ENCODE measurements at regions not wholly inside any gene's neighbourhood (a gene's known extent, or its start where the extent isn't known, plus 50 kb on each side); places are given as distances from the start of the nearest gene placed in this dataset.

- H3K27ac Mint-ChIP-seq (ENCODE audit: unreplicated experiment), result no peak overlapping the region
- TF ChIP-seq, protein P1, sequence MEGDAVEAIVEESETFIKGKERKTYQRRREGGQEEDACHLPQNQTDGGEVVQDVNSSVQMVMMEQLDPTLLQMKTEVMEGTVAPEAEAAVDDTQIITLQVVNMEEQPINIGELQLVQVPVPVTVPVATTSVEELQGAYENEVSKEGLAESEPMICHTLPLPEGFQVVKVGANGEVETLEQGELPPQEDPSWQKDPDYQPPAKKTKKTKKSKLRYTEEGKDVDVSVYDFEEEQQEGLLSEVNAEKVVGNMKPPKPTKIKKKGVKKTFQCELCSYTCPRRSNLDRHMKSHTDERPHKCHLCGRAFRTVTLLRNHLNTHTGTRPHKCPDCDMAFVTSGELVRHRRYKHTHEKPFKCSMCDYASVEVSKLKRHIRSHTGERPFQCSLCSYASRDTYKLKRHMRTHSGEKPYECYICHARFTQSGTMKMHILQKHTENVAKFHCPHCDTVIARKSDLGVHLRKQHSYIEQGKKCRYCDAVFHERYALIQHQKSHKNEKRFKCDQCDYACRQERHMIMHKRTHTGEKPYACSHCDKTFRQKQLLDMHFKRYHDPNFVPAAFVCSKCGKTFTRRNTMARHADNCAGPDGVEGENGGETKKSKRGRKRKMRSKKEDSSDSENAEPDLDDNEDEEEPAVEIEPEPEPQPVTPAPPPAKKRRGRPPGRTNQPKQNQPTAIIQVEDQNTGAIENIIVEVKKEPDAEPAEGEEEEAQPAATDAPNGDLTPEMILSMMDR (IDR thresholded peaks at IDR 0.05; ENCODE audit: unreplicated experiment), result no peak
- no peak for DNase-seq
- no peaks in the 10 kb centered on the region for H3K9me3 Mint-ChIP-seq (ENCODE audit: low read depth, unreplicated experiment)
- no TSS peak for BruUV-seq (replicated peaks)
- H3K4me1 Mint-ChIP-seq (ENCODE audit: low read depth, unreplicated experiment), result no peaks in the 10 kb centered on the region
- CTCF ChIA-PET, result no interaction called here
- no peak overlapping the region for H3K4me3 Mint-ChIP-seq (ENCODE audit: low read depth, unreplicated experiment)
- no peaks in the 10 kb centered on the region for H3K27me3 Mint-ChIP-seq (ENCODE audit: unreplicated experiment)
- no peaks in the 10 kb centered on the region for H3K36me3 Mint-ChIP-seq (ENCODE audit: insufficient read depth, unreplicated experiment)
- intact Hi-C loops (cut with micrococcal nuclease; ENCODE audit: unreplicated experiment), result no loop called here
These were observed 268.6 kb upstream of the IGFBP7 start for GRCh38 chr4:57378766-57379165.

DNA sequence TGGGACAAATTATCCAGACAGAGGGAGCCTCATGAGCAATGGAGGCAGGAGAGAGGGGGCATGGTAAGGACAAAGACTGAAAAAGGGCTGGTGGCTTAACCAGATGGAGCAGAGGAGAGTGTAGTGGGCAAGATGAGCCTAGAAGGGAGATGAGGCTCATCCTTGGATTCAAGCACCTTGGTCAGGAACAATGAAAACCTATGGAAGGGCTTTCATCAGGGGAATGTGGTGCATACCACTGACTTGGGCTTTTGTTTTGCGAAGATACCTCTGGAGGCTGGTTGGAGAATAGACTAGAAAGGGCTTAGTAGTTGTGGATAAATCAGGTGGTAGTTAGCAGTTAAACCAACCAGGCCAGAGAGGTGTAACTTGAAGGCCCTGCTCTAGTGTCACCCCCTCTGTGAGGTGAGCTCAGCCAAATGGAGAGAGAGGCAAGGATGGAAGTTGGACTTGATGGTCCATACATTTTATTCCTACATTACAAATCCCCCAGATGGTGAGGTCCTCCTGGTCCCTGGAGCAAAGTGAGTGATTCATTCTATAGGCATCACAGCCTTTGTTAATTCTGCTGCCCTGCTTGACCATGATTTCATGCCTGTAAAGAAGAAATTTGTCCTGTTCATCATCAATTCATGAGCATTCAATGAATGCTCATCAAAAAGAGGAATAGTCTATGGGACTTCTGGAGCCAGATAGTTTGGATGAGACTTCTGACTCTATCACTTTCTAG is 264.8 kb upstream of the IGFBP7 start:
- no TSS peak for BruUV-seq (replicated peaks)
- no peak overlapping the region for H3K4me3 Mint-ChIP-seq (ENCODE audit: low read depth, unreplicated experiment)
- CTCF ChIA-PET, result no interaction called here
- H3K27ac Mint-ChIP-seq (ENCODE audit: unreplicated experiment), result no peak overlapping the region
- TF ChIP-seq, protein P1 (IDR thresholded peaks at IDR 0.05; ENCODE audit: unreplicated experiment), result no peak
- no peak for DNase-seq
- no peaks in the 10 kb centered on the region for H3K9me3 Mint-ChIP-seq (ENCODE audit: low read depth, unreplicated experiment)
- no peaks in the 10 kb centered on the region for H3K4me1 Mint-ChIP-seq (ENCODE audit: low read depth, unreplicated experiment)
- no peaks in the 10 kb centered on the region for H3K36me3 Mint-ChIP-seq (ENCODE audit: insufficient read depth, unreplicated experiment)
- intact Hi-C loops (cut with micrococcal nuclease; ENCODE audit: unreplicated experiment), result no loop called here
- peaks cover 9% of the 10 kb centered on the region for H3K27me3 Mint-ChIP-seq (ENCODE audit: unreplicated experiment)

DNA sequence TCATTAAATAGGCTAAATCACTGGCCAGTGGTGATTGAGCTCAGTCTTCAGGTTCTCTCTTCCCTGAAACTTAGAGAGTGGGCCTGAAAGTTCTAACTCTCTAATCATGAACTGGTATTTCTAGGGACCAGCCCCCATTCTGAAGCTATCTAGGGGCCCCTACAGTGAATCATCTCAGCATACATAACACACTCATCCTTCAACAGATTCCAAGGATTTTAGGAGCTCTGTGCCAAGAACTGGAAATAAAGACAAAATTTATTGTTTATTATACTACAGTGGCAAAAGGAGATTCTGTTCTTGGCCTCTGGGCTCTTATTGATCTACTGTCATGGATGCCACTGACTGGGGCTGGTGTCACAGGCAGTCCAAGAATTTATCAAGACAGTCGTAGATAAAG is 263.8 kb upstream of the IGFBP7 start:
- DNase-seq, result no peak
- H3K27ac Mint-ChIP-seq (ENCODE audit: unreplicated experiment), result no peak overlapping the region
- no peaks in the 10 kb centered on the region for H3K9me3 Mint-ChIP-seq (ENCODE audit: low read depth, unreplicated experiment)
- H3K36me3 Mint-ChIP-seq (ENCODE audit: insufficient read depth, unreplicated experiment), result no peaks in the 10 kb centered on the region
- intact Hi-C loops (cut with micrococcal nuclease; ENCODE audit: unreplicated experiment), result no loop called here
- CTCF ChIA-PET, result no interaction called here
- no TSS peak for BruUV-seq (replicated peaks)
- H3K27me3 Mint-ChIP-seq (ENCODE audit: unreplicated experiment), result peaks cover 9% of the 10 kb centered on the region
- TF ChIP-seq, protein P1 (IDR thresholded peaks at IDR 0.05; ENCODE audit: unreplicated experiment), result no peak
- H3K4me3 Mint-ChIP-seq (ENCODE audit: low read depth, unreplicated experiment), result no peak overlapping the region
- no peaks in the 10 kb centered on the region for H3K4me1 Mint-ChIP-seq (ENCODE audit: low read depth, unreplicated experiment)

DNA sequence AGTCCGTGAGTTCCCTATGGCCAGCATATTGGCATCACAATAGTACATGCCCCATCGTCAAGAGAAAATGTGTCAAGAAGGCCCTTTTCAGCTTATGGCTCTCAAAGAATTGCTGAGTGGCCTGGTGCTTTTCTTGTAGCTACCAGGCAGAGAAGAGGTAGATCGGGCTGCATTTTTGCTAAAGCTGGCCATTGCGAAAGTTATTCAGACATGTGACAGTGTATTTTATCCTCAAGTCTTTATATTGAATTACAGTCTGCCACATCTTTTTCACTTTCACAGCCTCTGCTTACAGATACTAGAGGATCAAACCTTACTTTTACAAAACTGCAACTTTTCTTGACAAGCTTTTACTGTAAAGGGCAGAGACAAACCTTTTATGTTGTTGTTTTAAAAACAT is 261.5 kb upstream of the IGFBP7 start:
- CTCF ChIA-PET, result no interaction called here
- Mint-ChIP-seq H3K4me1 (ENCODE audit: low read depth, unreplicated experiment) (no peaks in the 10 kb centered on the region), H3K36me3 (ENCODE audit: insufficient read depth, unreplicated experiment) (no peaks in the 10 kb centered on the region), H3K27me3 (ENCODE audit: unreplicated experiment) (peaks cover 19% of the 10 kb centered on the region), H3K4me3 (ENCODE audit: low read depth, unreplicated experiment) (no peak overlapping the region), H3K9me3 (ENCODE audit: low read depth, unreplicated experiment) (no peaks in the 10 kb centered on the region), H3K27ac (ENCODE audit: unreplicated experiment) (no peak overlapping the region)
- BruUV-seq (replicated peaks), result no TSS peak
- DNase-seq, result no peak
- intact Hi-C loops (cut with micrococcal nuclease; ENCODE audit: unreplicated experiment), result no loop called here
- TF ChIP-seq, protein P1 (IDR thresholded peaks at IDR 0.05; ENCODE audit: unreplicated experiment), result no peak

Measured in Calu3 (cell line).